ENCODE measurements at regions not wholly inside any gene's neighbourhood (a gene's known extent, or its start where the extent isn't known, plus 50 kb on each side); places are given as distances from the start of the nearest gene placed in this dataset.

GRCh38 chr7:131076032-131076431 lies 251.6 kb upstream of the MKLN1 start:
- TF ChIP-seq POLR2A (IDR thresholded peaks at IDR 0.05) (no peak), CTCF (IDR thresholded peaks at IDR 0.05) (no peak)

All from Peyer's patch (tissue), 4 donors.